ENCODE measurements at regions not wholly inside any gene's neighbourhood (a gene's known extent, or its start where the extent isn't known, plus 50 kb on each side); places are given as distances from the start of the nearest gene placed in this dataset.

DNA sequence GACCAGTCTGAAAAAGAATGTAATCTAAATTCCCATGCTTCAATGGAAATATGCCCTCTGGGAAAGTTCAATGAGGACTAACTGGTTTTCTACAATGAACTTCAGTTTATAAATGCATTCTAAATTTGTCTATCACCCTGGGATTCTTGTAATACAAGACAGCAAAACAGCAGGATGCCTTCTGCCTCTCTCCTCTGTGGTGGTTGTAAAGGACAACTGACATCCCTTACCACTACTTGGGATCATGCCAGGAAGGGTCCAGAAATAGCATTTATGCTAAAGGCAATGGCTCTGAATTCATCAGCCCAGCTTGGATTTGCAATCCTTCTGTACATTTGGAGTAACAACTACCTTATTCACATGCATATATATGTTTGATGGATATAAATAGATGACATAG is 97.3 kb upstream of the ADAMTS16 start (continued):
- TF ChIP-seq ZNF18 (tag by site-specific recombination; IDR thresholded peaks at IDR 0.05) (no peak), MZF1 (tag by site-specific recombination; IDR thresholded peaks at IDR 0.05; ENCODE audit: borderline replicate concordance) (no peak), ZNF549 (tag by site-specific recombination; IDR thresholded peaks at IDR 0.05) (no peak), ZNF311 (tag by site-specific recombination; IDR thresholded peaks at IDR 0.05; ENCODE audit: borderline replicate concordance) (no peak), ZNF140 (tag by site-specific recombination; IDR thresholded peaks at IDR 0.05) (no peak), ZNF623 (tag by site-specific recombination; IDR thresholded peaks at IDR 0.05) (no peak)
- TF ChIP-seq, protein P1, sequence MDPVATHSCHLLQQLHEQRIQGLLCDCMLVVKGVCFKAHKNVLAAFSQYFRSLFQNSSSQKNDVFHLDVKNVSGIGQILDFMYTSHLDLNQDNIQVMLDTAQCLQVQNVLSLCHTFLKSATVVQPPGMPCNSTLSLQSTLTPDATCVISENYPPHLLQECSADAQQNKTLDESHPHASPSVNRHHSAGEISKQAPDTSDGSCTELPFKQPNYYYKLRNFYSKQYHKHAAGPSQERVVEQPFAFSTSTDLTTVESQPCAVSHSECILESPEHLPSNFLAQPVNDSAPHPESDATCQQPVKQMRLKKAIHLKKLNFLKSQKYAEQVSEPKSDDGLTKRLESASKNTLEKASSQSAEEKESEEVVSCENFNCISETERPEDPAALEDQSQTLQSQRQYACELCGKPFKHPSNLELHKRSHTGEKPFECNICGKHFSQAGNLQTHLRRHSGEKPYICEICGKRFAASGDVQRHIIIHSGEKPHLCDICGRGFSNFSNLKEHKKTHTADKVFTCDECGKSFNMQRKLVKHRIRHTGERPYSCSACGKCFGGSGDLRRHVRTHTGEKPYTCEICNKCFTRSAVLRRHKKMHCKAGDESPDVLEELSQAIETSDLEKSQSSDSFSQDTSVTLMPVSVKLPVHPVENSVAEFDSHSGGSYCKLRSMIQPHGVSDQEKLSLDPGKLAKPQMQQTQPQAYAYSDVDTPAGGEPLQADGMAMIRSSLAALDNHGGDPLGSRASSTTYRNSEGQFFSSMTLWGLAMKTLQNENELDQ (tag by site-specific recombination; IDR thresholded peaks at IDR 0.05; ENCODE audit: low read depth): no peak

- CTCF ChIA-PET: no interaction called here
- no peaks in the 10 kb centered on the region for H3K36me3 ChIP-seq (ENCODE audit: control insufficient read depth in 2 of 2, insufficient read depth in 1 of 2, low read length in 2 of 2)
- H3K4me1 ChIP-seq (ENCODE audit: control insufficient read depth, insufficient read depth, low read length): no peaks in the 10 kb centered on the region
- POLR2A ChIA-PET: no interaction called here
- H3K27ac ChIP-seq (ENCODE audit: extremely low read depth, low read depth, low read length): no peak overlapping the region
- no peak overlapping the region for H3K4me3 ChIP-seq (ENCODE audit: low read depth, low read length)
- no peaks in the 10 kb centered on the region for H3K9me3 ChIP-seq (ENCODE audit: control insufficient read depth, insufficient read depth, low read depth, low read length)
- TF ChIP-seq ZNF24 (tag by site-specific recombination; IDR thresholded peaks at IDR 0.05): no peak
- no peak for TF ChIP-seq ZNF350 (tag by site-specific recombination; IDR thresholded peaks at IDR 0.05)
- TF ChIP-seq GLIS1 (tag by site-specific recombination; IDR thresholded peaks at IDR 0.05): no peak
- TF ChIP-seq, protein P2, sequence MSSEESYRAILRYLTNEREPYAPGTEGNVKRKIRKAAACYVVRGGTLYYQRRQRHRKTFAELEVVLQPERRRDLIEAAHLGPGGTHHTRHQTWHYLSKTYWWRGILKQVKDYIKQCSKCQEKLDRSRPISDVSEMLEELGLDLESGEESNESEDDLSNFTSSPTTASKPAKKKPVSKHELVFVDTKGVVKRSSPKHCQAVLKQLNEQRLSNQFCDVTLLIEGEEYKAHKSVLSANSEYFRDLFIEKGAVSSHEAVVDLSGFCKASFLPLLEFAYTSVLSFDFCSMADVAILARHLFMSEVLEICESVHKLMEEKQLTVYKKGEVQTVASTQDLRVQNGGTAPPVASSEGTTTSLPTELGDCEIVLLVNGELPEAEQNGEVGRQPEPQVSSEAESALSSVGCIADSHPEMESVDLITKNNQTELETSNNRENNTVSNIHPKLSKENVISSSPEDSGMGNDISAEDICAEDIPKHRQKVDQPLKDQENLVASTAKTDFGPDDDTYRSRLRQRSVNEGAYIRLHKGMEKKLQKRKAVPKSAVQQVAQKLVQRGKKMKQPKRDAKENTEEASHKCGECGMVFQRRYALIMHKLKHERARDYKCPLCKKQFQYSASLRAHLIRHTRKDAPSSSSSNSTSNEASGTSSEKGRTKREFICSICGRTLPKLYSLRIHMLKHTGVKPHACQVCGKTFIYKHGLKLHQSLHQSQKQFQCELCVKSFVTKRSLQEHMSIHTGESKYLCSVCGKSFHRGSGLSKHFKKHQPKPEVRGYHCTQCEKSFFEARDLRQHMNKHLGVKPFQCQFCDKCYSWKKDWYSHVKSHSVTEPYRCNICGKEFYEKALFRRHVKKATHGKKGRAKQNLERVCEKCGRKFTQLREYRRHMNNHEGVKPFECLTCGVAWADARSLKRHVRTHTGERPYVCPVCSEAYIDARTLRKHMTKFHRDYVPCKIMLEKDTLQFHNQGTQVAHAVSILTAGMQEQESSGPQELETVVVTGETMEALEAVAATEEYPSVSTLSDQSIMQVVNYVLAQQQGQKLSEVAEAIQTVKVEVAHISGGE (tag by site-specific recombination; conservative IDR thresholded peaks at IDR 0.05; ENCODE audit: low read depth): no peak
- TF ChIP-seq ZNF654 (tag by site-specific recombination; IDR thresholded peaks at IDR 0.05; ENCODE audit: low read depth): no peak
- TF ChIP-seq ZNF169 (tag by site-specific recombination; IDR thresholded peaks at IDR 0.05): no peak
- no peak for TF ChIP-seq ZSCAN16 (tag by site-specific recombination; IDR thresholded peaks at IDR 0.05)
- TF ChIP-seq ZNF148 (tag by site-specific recombination; IDR thresholded peaks at IDR 0.05; ENCODE audit: borderline replicate concordance): no peak
- TF ChIP-seq ZBTB6 (tag by site-specific recombination; IDR thresholded peaks at IDR 0.05): no peak
- TF ChIP-seq ZNF76 (tag by site-specific recombination; IDR thresholded peaks at IDR 0.05; ENCODE audit: borderline replicate concordance, low read depth): no peak
- TF ChIP-seq ZNF624 (tag by site-specific recombination; IDR thresholded peaks at IDR 0.05): no peak
- TF ChIP-seq MZF1 (tag by site-specific recombination; IDR thresholded peaks at IDR 0.05; ENCODE audit: borderline replicate concordance): no peak
- TF ChIP-seq ZNF335 (tag by site-specific recombination; conservative IDR thresholded peaks at IDR 0.05): no peak
- no peak for TF ChIP-seq MEIS1 (CRISPR knock-in tag; IDR thresholded peaks at IDR 0.05; ENCODE audit: borderline replicate concordance)
- no peak for TF ChIP-seq ZNF10 (tag by site-specific recombination; IDR thresholded peaks at IDR 0.05)
- TF ChIP-seq HOXC10 (CRISPR knock-in tag; IDR thresholded peaks at IDR 0.05): no peak
- TF ChIP-seq BCL6B (tag by site-specific recombination; IDR thresholded peaks at IDR 0.05): no peak
- no peak for TF ChIP-seq ZNF629 (tag by site-specific recombination; IDR thresholded peaks at IDR 0.05)
- no peak for TF ChIP-seq ZNF677 (tag by site-specific recombination; IDR thresholded peaks at IDR 0.05)
- TF ChIP-seq ZNF514 (tag by site-specific recombination; IDR thresholded peaks at IDR 0.05): no peak
These were observed 96.8 kb upstream of the ADAMTS16 start for GRCh38 chr5:5043346-5043745.
